ENCODE measurements at regions not wholly inside any gene's neighbourhood (a gene's known extent, or its start where the extent isn't known, plus 50 kb on each side); places are given as distances from the start of the nearest gene placed in this dataset.
"Not testable (repeated sequence)": the region's sequence is repeated elsewhere in the genome, so short reads cannot be mapped to it uniquely, and the experiment has no call there.

GRCh38 chr7:15049157-15049556 is 146.6 kb upstream of the DGKB start:
- DNase-seq: no peak

GRCh38 chr7:15046861-15047260 is 144.3 kb upstream of the DGKB start:
- DNase-seq: no peak

- no peak for DNase-seq
These were observed 141.4 kb upstream of the DGKB start for GRCh38 chr7:15043931-15044330.

GRCh38 chr7:15042285-15043065 is 139.9 kb upstream of the DGKB start:
- DNase-seq: no peak

GRCh38 chr7:15041226-15041625 is 138.7 kb upstream of the DGKB start:
- no peak for DNase-seq

- no peak for DNase-seq
These were observed 133.3 kb upstream of the DGKB start for GRCh38 chr7:15035814-15036213.

- no peak for DNase-seq
These were observed 130.5 kb upstream of the DGKB start for GRCh38 chr7:15033039-15033438.

- no peak for DNase-seq
These were observed 116.4 kb upstream of the DGKB start for GRCh38 chr7:15018981-15019380.

- no peak for DNase-seq
These were observed 114.2 kb upstream of the DGKB start for GRCh38 chr7:15016766-15017165.

DNA sequence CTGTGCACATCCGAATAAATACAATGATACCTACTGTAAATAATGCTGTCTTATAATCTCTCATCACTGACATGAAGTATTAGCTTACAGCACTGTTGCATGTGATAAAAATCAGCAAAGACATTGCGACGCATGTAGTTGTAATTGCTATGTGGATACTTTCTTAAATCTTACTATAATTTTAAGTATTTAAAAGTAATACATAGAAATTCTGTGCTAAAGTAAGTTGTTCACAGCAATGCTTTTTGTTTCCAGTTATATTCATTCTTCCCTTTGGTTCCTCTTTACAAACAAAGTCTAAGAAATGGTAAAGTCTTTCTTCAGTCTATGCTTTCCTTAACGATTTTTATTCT is 113.7 kb upstream of the DGKB start:
- no peak for DNase-seq

DNA sequence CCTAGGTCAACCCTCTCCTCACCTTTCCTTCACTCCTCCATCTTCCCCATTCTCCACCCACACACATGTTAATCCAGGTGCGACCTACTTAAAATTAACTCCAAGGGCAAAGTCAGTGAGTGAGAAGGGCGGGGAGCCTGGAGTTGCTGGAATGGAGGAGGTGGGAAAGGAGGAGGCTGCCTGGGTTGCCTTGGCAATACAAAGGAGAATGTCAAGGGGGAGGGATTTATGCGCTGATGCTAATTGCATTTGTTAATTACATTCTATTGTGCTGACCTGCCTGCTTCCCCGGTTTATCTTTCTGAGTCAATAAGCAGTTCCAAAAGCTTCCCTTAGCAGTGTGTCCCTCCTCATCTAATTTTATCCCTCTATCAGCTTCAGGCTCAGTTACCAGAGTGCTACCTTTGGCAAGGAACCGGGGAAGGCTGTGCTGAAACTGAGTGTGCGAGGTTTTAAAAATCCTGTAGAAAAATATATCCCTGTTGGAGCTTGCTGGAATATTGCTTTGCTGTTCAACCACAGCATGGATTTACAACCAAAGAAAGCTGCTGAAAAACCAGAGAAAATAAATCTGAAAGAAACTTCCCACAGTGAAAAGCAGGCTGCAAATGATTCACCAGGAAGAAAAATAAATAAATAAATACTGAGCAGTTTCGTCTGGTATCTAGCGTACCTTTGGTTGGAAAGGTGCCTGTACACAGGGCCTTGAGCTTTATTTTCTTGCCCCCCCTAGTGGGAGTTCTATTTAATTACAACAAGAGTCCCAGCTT is 113.2 kb upstream of the DGKB start:
- peak; percentile 52 for DNase-seq

GRCh38 chr7:15012135-15012534 is 109.6 kb upstream of the DGKB start:
- DNase-seq: no peak

GRCh38 chr7:15011289-15011688 is 108.7 kb upstream of the DGKB start:
- no peak for DNase-seq

DNA sequence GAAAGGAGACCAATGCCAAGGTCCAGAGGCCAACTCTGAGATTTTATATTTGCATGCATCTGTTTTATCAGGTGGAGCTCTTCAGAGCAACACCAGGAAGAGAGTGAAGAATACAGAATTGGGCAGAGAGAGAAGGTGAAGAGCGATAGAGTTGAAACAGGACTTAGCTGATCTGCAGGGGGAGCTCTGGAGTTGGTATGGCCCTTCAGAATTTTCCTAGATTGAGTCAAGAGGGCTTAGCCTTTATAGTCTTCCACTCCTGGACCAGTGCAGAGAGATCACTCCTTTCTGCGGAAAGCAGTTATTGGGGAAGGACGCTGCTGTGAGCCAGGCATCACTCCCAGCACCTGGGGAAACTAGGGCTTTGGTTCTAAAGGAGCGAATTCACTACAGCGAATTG is 105.0 kb upstream of the DGKB start:
- DNase-seq: no peak

DNA sequence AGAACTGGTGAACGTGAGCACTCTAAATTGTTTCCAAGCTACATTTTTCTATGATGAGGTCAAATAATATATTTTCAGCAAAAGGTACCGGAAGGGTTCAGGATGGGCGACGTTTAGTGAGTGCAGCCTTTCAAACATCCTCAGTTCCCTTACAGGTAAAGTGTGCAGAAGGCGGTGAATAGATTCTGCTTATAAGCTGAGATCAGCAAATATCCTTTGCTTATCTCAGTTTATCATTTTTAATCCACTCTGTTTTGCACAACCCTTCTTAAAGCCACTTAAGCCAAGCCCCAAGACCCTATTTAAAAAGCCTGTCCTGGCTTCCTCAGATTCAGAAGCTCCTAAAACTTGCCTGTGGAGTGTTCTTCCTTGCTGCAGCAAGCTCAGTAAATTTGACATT is 103.1 kb upstream of the DGKB start:
- no peak for DNase-seq

GRCh38 chr7:15000157-15000556 is 97.6 kb upstream of the DGKB start:
- DNase-seq: no peak

DNA sequence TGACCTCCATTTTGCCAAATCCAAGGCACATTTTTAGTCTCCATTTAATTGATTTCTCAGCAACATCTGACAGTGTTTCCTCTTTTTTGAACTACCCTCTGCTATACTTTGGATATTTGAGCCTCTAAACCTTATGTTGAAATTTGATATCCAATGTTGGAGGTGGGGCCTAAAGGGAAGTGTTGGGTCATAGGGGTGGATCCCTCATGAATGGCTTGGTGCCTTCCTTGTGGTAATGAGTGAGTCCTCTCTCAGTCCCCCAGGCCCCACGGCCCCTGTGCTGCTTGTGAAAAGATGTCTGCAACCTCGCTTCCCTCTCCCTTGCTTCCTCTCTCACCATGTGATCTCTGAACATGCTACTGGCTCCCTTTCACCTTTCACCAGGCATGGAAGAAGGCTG is 96.8 kb upstream of the DGKB start:
- DNase-seq: no peak

DNA sequence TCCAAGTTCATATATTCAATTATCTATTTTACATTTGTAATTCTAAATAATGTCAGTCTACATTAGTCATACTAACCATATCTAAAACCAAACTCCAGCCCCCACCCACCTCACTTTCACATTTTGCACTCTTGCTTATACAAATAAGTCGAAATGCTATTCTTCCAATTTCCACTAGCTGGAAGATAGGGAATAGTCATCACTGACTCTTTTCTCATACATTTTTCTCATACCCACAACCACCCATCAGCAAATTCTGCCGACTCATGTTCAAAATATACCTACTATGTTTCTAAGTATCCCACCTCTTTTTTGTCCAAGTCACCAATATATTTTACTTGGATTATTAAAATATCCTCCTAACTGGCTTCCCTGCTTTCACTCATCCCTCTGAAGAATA is 93.2 kb upstream of the DGKB start:
- DNase-seq: no peak

DNA sequence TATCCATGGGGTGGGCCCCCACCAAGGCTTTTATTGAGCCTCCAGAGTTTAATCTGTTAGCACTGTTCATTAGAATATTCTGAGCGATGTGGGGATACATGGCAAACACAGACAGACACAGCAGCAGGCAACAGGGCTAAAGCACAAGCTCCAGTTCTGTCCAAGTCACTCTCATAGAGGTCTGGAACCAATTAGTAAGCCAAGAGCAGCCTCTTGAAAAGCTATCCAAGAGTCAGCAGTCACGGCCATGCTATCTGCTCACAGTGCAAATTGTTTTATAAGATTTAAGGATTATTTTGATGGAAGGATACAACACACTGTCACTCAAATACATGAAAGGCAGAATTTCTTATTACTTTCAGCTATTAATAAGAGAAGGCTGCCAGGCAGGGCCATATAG is 86.4 kb upstream of the DGKB start:
- DNase-seq: no peak

- no peak for DNase-seq
These were observed 76.1 kb upstream of the DGKB start for GRCh38 chr7:14978687-14979086.

GRCh38 chr7:14974688-14975087 is 72.1 kb upstream of the DGKB start:
- DNase-seq: no peak

DNA sequence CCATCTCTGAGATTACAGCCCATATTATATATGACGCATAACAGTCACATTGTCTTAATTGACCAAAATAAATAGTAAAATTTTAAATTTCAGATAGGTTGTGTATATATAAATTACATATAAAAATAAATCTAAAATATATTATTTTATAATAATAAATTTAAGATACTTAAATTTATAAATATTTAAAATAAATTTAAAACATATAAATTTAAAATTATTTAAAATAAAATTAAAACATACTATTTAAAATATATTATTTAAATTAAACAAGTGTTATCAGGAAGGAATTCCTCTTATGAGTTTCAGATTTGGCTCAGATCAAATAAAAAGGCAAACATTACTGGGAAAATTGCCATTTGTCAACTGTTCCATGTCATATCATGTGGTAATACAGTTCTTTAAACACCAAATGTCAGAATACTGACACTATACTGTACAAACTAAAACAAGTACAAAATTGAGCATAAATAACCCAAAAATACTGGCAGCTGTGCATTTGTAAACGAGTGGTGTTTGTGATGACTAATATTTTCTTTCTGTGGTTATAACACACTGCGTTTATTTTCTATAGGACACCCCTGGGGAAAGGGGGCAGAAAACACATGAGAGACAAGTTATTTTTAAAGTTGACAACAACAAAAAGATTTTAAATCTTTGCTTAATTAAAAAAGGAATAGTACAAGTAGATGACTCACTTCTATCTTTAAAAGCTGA is 71.3 kb upstream of the DGKB start:
- no peak for DNase-seq

GRCh38 chr7:14971678-14972077 is 69.1 kb upstream of the DGKB start:
- not testable (repeated sequence) for DNase-seq

DNA sequence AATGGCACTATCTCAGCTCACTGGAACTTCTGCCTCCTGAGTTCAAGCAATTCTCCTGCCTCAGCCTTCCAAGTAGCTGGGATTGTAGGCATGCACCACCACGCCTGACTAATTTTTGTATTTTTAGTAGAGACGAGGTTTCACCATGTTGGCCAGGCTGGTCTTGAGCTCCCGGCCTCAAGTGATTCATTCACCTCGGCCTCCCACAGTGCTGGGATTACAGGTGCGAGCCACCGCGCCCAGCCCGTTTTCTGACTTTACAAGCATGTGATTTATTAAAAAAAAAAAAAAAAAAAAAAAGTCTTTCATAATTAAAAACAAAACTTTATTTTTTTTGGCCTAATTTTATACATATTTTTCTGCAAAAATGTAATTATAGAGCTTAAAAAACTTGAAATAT is 64.8 kb upstream of the DGKB start:
- not testable (repeated sequence) for DNase-seq

Measured in NCI-H510A (cell line).